Mammary epithelial cell (primary cell): ENCODE measurements at regions not wholly inside any gene's neighbourhood (a gene's known extent, or its start where the extent isn't known, plus 50 kb on each side); places are given as distances from the start of the nearest gene placed in this dataset.

Source experiments
- EZH2 ChIP-seq: IDR thresholded peaks from 2 replicates; pipeline ENCODE4 v1.6.1; 2012; ENCODE audit warnings: low read length, inconsistent platforms, borderline replicate concordance
- TF ChIP-seq, protein P1 (sequence below), 2 donors: IDR thresholded peaks in 1 of 2; conservative IDR thresholded peaks in 1 of 2; 2 replicates each; pipeline ENCODE4 v1.5.1; 2011 to 2012; ENCODE audit warnings: inconsistent platforms in 2 of 2, low read length in 2 of 2, mild to moderate bottlenecking in 2 of 2, control low read depth in 1 of 2, low read depth in 1 of 2; ENCODE audit not compliant: insufficient read depth in 1 of 2; ENCODE audit errors: extremely low read depth in 1 of 2

DNA sequence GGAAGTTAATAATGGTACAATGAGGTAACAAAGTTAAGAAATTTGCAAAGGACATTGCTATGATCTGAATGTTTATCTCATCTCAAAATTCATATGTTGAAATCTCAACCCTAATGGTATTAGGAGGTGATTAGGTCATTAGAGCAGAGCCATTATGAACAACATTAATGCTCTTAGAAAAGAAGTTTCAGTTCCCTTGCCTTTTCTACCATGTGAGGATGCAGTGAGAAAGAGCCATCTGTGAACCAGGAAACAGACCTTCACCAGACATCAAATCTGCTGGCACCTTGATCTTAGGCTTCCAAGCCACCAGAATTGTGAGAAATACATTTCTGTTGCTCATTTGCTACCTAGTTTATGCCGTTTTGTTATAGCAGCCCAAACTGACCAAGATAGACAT is 757.6 kb downstream of the NR4A2 start:
- TF ChIP-seq, protein P1, sequence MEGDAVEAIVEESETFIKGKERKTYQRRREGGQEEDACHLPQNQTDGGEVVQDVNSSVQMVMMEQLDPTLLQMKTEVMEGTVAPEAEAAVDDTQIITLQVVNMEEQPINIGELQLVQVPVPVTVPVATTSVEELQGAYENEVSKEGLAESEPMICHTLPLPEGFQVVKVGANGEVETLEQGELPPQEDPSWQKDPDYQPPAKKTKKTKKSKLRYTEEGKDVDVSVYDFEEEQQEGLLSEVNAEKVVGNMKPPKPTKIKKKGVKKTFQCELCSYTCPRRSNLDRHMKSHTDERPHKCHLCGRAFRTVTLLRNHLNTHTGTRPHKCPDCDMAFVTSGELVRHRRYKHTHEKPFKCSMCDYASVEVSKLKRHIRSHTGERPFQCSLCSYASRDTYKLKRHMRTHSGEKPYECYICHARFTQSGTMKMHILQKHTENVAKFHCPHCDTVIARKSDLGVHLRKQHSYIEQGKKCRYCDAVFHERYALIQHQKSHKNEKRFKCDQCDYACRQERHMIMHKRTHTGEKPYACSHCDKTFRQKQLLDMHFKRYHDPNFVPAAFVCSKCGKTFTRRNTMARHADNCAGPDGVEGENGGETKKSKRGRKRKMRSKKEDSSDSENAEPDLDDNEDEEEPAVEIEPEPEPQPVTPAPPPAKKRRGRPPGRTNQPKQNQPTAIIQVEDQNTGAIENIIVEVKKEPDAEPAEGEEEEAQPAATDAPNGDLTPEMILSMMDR (conservative IDR thresholded peaks at IDR 0.05 in 1 of 2, IDR thresholded peaks at IDR 0.05 in 1 of 2; ENCODE audit: extremely low read depth in 1 of 2, insufficient read depth in 1 of 2, low read depth in 1 of 2, low read length in 2 of 2): no peak
- TF ChIP-seq EZH2: no peak
